CD4-positive, alpha-beta T cell (primary cell): ENCODE measurements at regions not wholly inside any gene's neighbourhood (a gene's known extent, or its start where the extent isn't known, plus 50 kb on each side); places are given as distances from the start of the nearest gene placed in this dataset.

Experiments used
- ATAC-seq: fragments of 200-7000 bp; cut with Tn5 transposase; one replicate; pipeline ENCODE4 v1.10.0; 2022; ENCODE audit warnings: mild to moderate bottlenecking; ENCODE audit not compliant: poor library complexity
- CTCF ChIA-PET: fragments of 350-600 bp; sonication (Branson Sonifier 250); formaldehyde crosslinking; loops from one replicate; lab custom pipeline; 2021; ENCODE audit warnings: antibody characterized with exemption, inconsistent platforms; lab: Charles Lee
- POLR2A ChIA-PET: fragments of 350-600 bp; sonication (Branson Sonifier 250); formaldehyde crosslinking; loops from one replicate; lab custom pipeline; 2021; ENCODE audit warnings: antibody characterized with exemption, inconsistent platforms; lab: Charles Lee
- DNase-seq, 14 experiments: peaks; one replicate each; pipeline ENCODE4 v3.0.0-alpha.2; 2013 to 2020; ENCODE audit warnings: mixed read lengths in 2 of 14
- H3K27ac ChIP-seq, 2 donors: one replicate each; pipeline versions ENCODE4 v1.5.1 to v1.7.0; 2013; ENCODE audit warnings: low read length in 2 of 2, low read depth in 1 of 2, mild to moderate bottlenecking in 1 of 2
- H3K27me3 ChIP-seq, 2 experiments: 1 replicate in 1 of 2; 2 replicates in 1 of 2; pipeline versions ENCODE4 v1.6.1 to v1.7.0; 2013; ENCODE audit warnings: low read length in 2 of 2, control low read depth in 1 of 2, mild to moderate bottlenecking in 1 of 2, moderate library complexity in 1 of 2; ENCODE audit not compliant: insufficient read depth in 2 of 2, control insufficient read depth in 1 of 2
- H3K36me3 ChIP-seq: one replicate; pipeline ENCODE4 v1.6.1; 2013; ENCODE audit warnings: low read length, control low read depth; ENCODE audit not compliant: insufficient read depth
- H3K4me1 ChIP-seq: one replicate; pipeline ENCODE4 v1.6.1; 2013; ENCODE audit warnings: low read length, control low read depth; ENCODE audit not compliant: insufficient read depth
- H3K4me3 ChIP-seq: one replicate; pipeline ENCODE4 v1.5.1; 2013; ENCODE audit warnings: mild to moderate bottlenecking, low read length, moderate library complexity
- H3K9me3 ChIP-seq, 2 experiments: 1 replicate in 1 of 2; 2 replicates in 1 of 2; pipeline versions ENCODE4 v1.6.1 to v1.7.0; 2013; ENCODE audit warnings: low read length in 2 of 2, mild to moderate bottlenecking in 2 of 2, control low read depth in 1 of 2, moderate library complexity in 1 of 2; ENCODE audit not compliant: control insufficient read depth in 1 of 2, insufficient read depth in 1 of 2
- H3K27ac Mint-ChIP-seq: one replicate; pipeline ENCODE4 v1.8.0; 2020; ENCODE audit warnings: mixed read lengths
- H3K27me3 Mint-ChIP-seq: one replicate; pipeline ENCODE4 v1.8.0; 2021; ENCODE audit warnings: mixed read lengths
- H3K36me3 Mint-ChIP-seq: one replicate; pipeline ENCODE4 v1.8.0; 2021; ENCODE audit warnings: low read depth, mixed read lengths
- H3K4me1 Mint-ChIP-seq: one replicate; pipeline ENCODE4 v1.8.0; 2021; ENCODE audit warnings: low read depth, mixed read lengths
- H3K4me3 Mint-ChIP-seq: one replicate; pipeline ENCODE4 v1.8.0; 2020; ENCODE audit warnings: mild to moderate bottlenecking, mixed read lengths
- H3K9me3 Mint-ChIP-seq: one replicate; pipeline ENCODE4 v1.8.0; 2020; ENCODE audit warnings: mixed read lengths
- intact Hi-C, 2 experiments: fragments of 100-400 bp; cut with DNase I in 1 of 2; cut with micrococcal nuclease in 1 of 2; formaldehyde crosslinking; loops; one replicate each; pipeline versions ENCODE4 v1.15.1 to v1.9.0; 2023 to 2025; cut with DNase I, micrococcal nuclease
- TF ChIP-seq, protein P1 (sequence below): fragments of 200-600 bp; IDR thresholded peaks from one replicate; pipeline ENCODE4 v1.8.0; 2022; ENCODE audit warnings: antibody characterized with exemption, mild to moderate bottlenecking

DNA sequence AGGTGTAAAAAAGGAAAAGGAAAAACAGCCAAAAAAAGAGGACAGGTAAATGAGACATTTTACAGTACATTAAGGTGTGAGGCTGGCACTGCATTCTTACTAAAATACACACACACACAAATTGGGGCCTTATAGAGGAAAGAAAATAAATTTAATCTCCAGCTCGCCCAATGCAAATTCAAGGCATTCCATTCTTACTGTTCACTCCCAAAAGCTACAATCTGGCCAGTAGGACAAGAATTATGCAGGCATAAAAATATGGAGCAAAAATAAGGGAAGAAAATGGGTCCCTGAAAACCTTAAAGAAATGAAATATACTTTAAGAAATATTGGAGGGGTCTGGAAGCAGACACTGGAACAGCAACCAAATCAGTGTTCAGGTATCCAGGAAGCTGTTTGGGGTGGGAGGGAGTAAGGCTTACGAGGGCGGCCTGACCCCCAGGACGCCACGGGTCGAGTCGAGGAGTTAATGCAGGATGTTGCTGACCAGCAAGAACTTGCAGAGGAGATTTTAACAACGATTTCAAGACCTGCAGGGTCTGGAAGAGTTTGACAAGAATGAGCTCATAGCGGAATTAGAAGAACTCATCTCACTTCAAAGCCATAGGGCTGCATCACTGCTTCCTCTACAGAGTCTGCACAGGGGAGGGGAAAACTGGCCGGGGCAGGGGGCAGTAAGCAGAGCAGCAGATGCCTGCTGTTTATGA is 245.5 kb downstream of the TBL1XR1 start:
- CTCF ChIA-PET = no interaction called here
- Mint-ChIP-seq H3K9me3 (no peaks in the 10 kb centered on the region), H3K36me3 (no peaks in the 10 kb centered on the region), H3K4me3 (no peak overlapping the region), H3K4me1 (no peaks in the 10 kb centered on the region), H3K27ac (no peak overlapping the region), H3K27me3 (no peaks in the 10 kb centered on the region)
- H3K27me3 ChIP-seq = no peaks in the 10 kb centered on the region
- no peaks in the 10 kb centered on the region for H3K4me1 ChIP-seq
- H3K36me3 ChIP-seq = no peaks in the 10 kb centered on the region
- DNase-seq (no peak), ATAC-seq (no peak)
- H3K4me3 ChIP-seq = no peak overlapping the region
- intact Hi-C loops = no loop called here
- no peak overlapping the region for H3K27ac ChIP-seq
- POLR2A ChIA-PET = no interaction called here
- TF ChIP-seq, protein P1, sequence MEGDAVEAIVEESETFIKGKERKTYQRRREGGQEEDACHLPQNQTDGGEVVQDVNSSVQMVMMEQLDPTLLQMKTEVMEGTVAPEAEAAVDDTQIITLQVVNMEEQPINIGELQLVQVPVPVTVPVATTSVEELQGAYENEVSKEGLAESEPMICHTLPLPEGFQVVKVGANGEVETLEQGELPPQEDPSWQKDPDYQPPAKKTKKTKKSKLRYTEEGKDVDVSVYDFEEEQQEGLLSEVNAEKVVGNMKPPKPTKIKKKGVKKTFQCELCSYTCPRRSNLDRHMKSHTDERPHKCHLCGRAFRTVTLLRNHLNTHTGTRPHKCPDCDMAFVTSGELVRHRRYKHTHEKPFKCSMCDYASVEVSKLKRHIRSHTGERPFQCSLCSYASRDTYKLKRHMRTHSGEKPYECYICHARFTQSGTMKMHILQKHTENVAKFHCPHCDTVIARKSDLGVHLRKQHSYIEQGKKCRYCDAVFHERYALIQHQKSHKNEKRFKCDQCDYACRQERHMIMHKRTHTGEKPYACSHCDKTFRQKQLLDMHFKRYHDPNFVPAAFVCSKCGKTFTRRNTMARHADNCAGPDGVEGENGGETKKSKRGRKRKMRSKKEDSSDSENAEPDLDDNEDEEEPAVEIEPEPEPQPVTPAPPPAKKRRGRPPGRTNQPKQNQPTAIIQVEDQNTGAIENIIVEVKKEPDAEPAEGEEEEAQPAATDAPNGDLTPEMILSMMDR = no peak
- H3K9me3 ChIP-seq = no peaks in the 10 kb centered on the region

DNA sequence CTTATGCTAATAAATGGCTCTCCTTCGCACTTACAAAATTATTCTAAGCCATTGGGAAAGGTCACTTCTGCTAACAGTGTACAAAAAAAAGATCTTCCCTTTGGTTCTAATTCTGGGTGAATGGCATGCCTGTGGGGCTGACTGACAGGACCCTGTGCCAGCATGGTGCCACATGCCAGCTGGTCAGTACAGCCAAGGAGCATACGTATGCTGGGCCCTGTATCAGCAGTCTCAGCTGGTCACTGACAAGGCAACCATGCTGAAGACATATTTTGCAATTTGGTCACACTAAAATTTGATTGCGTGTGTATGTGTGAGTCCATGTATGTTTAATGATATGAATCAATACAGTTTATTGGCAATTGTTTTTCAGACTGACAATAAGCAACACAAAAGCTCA is 246.1 kb downstream of the TBL1XR1 start:
- no peaks in the 10 kb centered on the region for H3K27me3 ChIP-seq
- no peaks in the 10 kb centered on the region for H3K9me3 ChIP-seq
- no peak overlapping the region for H3K27ac ChIP-seq
- intact Hi-C loops = no loop called here
- H3K36me3 Mint-ChIP-seq = no peaks in the 10 kb centered on the region
- DNase-seq = no peak
- no peak overlapping the region for H3K4me3 Mint-ChIP-seq
- H3K4me1 ChIP-seq = no peaks in the 10 kb centered on the region
- TF ChIP-seq, protein P1 = no peak
- CTCF ChIA-PET = no interaction called here
- H3K9me3 Mint-ChIP-seq = no peaks in the 10 kb centered on the region
- no peaks in the 10 kb centered on the region for H3K4me1 Mint-ChIP-seq
- no peaks in the 10 kb centered on the region for H3K27me3 Mint-ChIP-seq
- POLR2A ChIA-PET = no interaction called here
- no peak for ATAC-seq
- no peak overlapping the region for H3K4me3 ChIP-seq
- H3K36me3 ChIP-seq = no peaks in the 10 kb centered on the region
- H3K27ac Mint-ChIP-seq = no peak overlapping the region

DNA sequence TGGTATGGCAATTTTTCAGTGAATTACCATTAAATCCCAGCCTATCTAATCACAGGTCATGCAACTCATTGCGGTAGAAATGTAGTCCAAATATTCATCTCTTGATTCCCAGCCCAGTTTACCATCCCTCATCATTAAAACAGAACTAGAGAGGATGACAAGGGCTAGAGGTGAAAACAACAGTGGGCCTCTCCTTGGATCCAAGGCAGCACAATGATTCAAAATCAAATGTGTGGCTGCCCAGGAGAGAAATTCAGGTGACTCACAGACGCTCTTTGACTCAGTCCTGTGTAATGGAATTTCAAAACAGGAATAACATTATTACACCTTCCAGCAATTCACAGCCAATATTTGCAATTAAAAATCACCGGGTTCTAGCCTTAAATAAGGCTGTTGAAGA is 246.5 kb downstream of the TBL1XR1 start:
- TF ChIP-seq, protein P1 = no peak
- H3K27me3 ChIP-seq = no peaks in the 10 kb centered on the region
- no peak for DNase-seq
- no peaks in the 10 kb centered on the region for H3K27me3 Mint-ChIP-seq
- no peaks in the 10 kb centered on the region for H3K36me3 ChIP-seq
- no peaks in the 10 kb centered on the region for H3K4me1 ChIP-seq
- intact Hi-C loops = no loop called here
- no peaks in the 10 kb centered on the region for H3K36me3 Mint-ChIP-seq
- H3K4me3 ChIP-seq = no peak overlapping the region
- CTCF ChIA-PET = no interaction called here
- H3K4me1 Mint-ChIP-seq = no peaks in the 10 kb centered on the region
- H3K9me3 Mint-ChIP-seq = no peaks in the 10 kb centered on the region
- no peak overlapping the region for H3K27ac Mint-ChIP-seq
- no peak overlapping the region for H3K4me3 Mint-ChIP-seq
- POLR2A ChIA-PET = no interaction called here
- no peaks in the 10 kb centered on the region for H3K9me3 ChIP-seq
- no peak overlapping the region for H3K27ac ChIP-seq
- ATAC-seq = no peak
